CD4-positive, alpha-beta T cell (primary cell): ENCODE measurements at regions not wholly inside any gene's neighbourhood (a gene's known extent, or its start where the extent isn't known, plus 50 kb on each side); places are given as distances from the start of the nearest gene placed in this dataset.

Source experiments
- ATAC-seq: fragments of 200-7000 bp; cut with Tn5 transposase; one replicate; pipeline ENCODE4 v1.10.0; 2022; ENCODE audit warnings: mild to moderate bottlenecking; ENCODE audit not compliant: poor library complexity
- CTCF ChIA-PET: fragments of 350-600 bp; sonication (Branson Sonifier 250); formaldehyde crosslinking; loops from one replicate; lab custom pipeline; 2021; ENCODE audit warnings: antibody characterized with exemption, inconsistent platforms; lab: Charles Lee
- POLR2A ChIA-PET: fragments of 350-600 bp; sonication (Branson Sonifier 250); formaldehyde crosslinking; loops from one replicate; lab custom pipeline; 2021; ENCODE audit warnings: antibody characterized with exemption, inconsistent platforms; lab: Charles Lee
- DNase-seq, 14 experiments: peaks; one replicate each; pipeline ENCODE4 v3.0.0-alpha.2; 2013 to 2020; ENCODE audit warnings: mixed read lengths in 2 of 14
- H3K27ac ChIP-seq, 2 donors: one replicate each; pipeline versions ENCODE4 v1.5.1 to v1.7.0; 2013; ENCODE audit warnings: low read length in 2 of 2, low read depth in 1 of 2, mild to moderate bottlenecking in 1 of 2
- H3K27me3 ChIP-seq, 2 experiments: 1 replicate in 1 of 2; 2 replicates in 1 of 2; pipeline versions ENCODE4 v1.6.1 to v1.7.0; 2013; ENCODE audit warnings: low read length in 2 of 2, control low read depth in 1 of 2, mild to moderate bottlenecking in 1 of 2, moderate library complexity in 1 of 2; ENCODE audit not compliant: insufficient read depth in 2 of 2, control insufficient read depth in 1 of 2
- H3K36me3 ChIP-seq: one replicate; pipeline ENCODE4 v1.6.1; 2013; ENCODE audit warnings: low read length, control low read depth; ENCODE audit not compliant: insufficient read depth
- H3K4me1 ChIP-seq: one replicate; pipeline ENCODE4 v1.6.1; 2013; ENCODE audit warnings: low read length, control low read depth; ENCODE audit not compliant: insufficient read depth
- H3K4me3 ChIP-seq: one replicate; pipeline ENCODE4 v1.5.1; 2013; ENCODE audit warnings: mild to moderate bottlenecking, low read length, moderate library complexity
- H3K9me3 ChIP-seq, 2 experiments: 1 replicate in 1 of 2; 2 replicates in 1 of 2; pipeline versions ENCODE4 v1.6.1 to v1.7.0; 2013; ENCODE audit warnings: low read length in 2 of 2, mild to moderate bottlenecking in 2 of 2, control low read depth in 1 of 2, moderate library complexity in 1 of 2; ENCODE audit not compliant: control insufficient read depth in 1 of 2, insufficient read depth in 1 of 2
- H3K27ac Mint-ChIP-seq: one replicate; pipeline ENCODE4 v1.8.0; 2020; ENCODE audit warnings: mixed read lengths
- H3K27me3 Mint-ChIP-seq: one replicate; pipeline ENCODE4 v1.8.0; 2021; ENCODE audit warnings: mixed read lengths
- H3K36me3 Mint-ChIP-seq: one replicate; pipeline ENCODE4 v1.8.0; 2021; ENCODE audit warnings: low read depth, mixed read lengths
- H3K4me1 Mint-ChIP-seq: one replicate; pipeline ENCODE4 v1.8.0; 2021; ENCODE audit warnings: low read depth, mixed read lengths
- H3K4me3 Mint-ChIP-seq: one replicate; pipeline ENCODE4 v1.8.0; 2020; ENCODE audit warnings: mild to moderate bottlenecking, mixed read lengths
- H3K9me3 Mint-ChIP-seq: one replicate; pipeline ENCODE4 v1.8.0; 2020; ENCODE audit warnings: mixed read lengths
- intact Hi-C, 2 experiments: fragments of 100-400 bp; cut with DNase I in 1 of 2; cut with micrococcal nuclease in 1 of 2; formaldehyde crosslinking; loops; one replicate each; pipeline versions ENCODE4 v1.15.1 to v1.9.0; 2023 to 2025; cut with DNase I, micrococcal nuclease
- TF ChIP-seq, protein P1 (sequence below): fragments of 200-600 bp; IDR thresholded peaks from one replicate; pipeline ENCODE4 v1.8.0; 2022; ENCODE audit warnings: antibody characterized with exemption, mild to moderate bottlenecking

GRCh38 chrX:134163836-134164235 lies 73.1 kb upstream of the CCDC160 start:
- no peaks in the 10 kb centered on the region for H3K9me3 ChIP-seq
- Mint-ChIP-seq H3K27ac (no peak overlapping the region), H3K27me3 (no peaks in the 10 kb centered on the region), H3K9me3 (no peaks in the 10 kb centered on the region), H3K4me3 (no peak overlapping the region), H3K36me3 (no peaks in the 10 kb centered on the region), H3K4me1 (no peaks in the 10 kb centered on the region)
- no peak overlapping the region for H3K4me3 ChIP-seq
- H3K4me1 ChIP-seq: no peaks in the 10 kb centered on the region
- CTCF ChIA-PET: interaction anchor here (0.6 kb wide), 1 partner anchor 1276 kb away, joined by 3 read pairs; no protein-coding TSS in a partner anchor
- TF ChIP-seq, protein P1, sequence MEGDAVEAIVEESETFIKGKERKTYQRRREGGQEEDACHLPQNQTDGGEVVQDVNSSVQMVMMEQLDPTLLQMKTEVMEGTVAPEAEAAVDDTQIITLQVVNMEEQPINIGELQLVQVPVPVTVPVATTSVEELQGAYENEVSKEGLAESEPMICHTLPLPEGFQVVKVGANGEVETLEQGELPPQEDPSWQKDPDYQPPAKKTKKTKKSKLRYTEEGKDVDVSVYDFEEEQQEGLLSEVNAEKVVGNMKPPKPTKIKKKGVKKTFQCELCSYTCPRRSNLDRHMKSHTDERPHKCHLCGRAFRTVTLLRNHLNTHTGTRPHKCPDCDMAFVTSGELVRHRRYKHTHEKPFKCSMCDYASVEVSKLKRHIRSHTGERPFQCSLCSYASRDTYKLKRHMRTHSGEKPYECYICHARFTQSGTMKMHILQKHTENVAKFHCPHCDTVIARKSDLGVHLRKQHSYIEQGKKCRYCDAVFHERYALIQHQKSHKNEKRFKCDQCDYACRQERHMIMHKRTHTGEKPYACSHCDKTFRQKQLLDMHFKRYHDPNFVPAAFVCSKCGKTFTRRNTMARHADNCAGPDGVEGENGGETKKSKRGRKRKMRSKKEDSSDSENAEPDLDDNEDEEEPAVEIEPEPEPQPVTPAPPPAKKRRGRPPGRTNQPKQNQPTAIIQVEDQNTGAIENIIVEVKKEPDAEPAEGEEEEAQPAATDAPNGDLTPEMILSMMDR: no peak
- H3K27ac ChIP-seq: no peak overlapping the region
- POLR2A ChIA-PET: no interaction called here
- no peaks in the 10 kb centered on the region for H3K27me3 ChIP-seq
- no peak for DNase-seq
- no peaks in the 10 kb centered on the region for H3K36me3 ChIP-seq
- no peak for ATAC-seq
- intact Hi-C loops: no loop called here

DNA sequence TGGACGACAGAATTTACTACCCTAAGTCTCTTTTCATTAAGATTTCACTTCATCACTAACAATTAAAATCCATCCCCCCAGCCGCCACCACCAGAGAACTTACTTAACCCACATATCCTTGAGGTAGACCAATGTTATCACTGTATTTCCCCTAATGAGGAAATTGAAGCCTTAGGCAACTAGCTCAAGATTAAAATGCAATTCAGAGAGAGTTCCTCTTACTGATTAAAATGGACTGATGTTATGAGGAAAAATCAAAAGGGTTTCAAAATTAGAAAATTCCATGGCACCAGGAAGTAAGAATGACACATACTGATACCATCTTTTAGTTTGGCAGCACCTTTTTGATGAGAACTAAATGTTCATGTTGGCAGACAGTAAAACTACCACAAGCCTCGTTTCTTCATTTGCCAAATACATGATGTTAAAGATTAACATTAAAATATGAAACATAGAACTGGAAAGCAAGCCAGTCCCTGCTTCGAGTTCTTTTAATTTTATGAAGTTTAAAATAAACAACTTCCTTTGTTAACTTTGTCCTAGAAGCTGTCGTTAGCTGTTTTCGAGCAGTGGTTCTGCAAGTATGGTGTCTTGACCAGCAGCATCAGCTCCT lies 69.3 kb upstream of the CCDC160 start:
- H3K27ac Mint-ChIP-seq: no peak overlapping the region
- CTCF ChIA-PET: no interaction called here
- TF ChIP-seq, protein P1: no peak

GRCh38 chrX:134171661-134172587 lies 65.1 kb upstream of the CCDC160 start:
- peak in 7 of 14 experiments; percentile 3 to 50 (median 31) for DNase-seq

More for the DNA sequence above, 69.3 kb upstream of the CCDC160 start:
- H3K27me3 ChIP-seq: no peaks in the 10 kb centered on the region
- H3K27ac ChIP-seq: no peak overlapping the region
- Mint-ChIP-seq H3K4me3 (no peak overlapping the region), H3K36me3 (peaks cover 4% of the 10 kb centered on the region), H3K9me3 (no peaks in the 10 kb centered on the region), H3K27me3 (no peaks in the 10 kb centered on the region), H3K4me1 (peaks cover 5% of the 10 kb centered on the region)
- intact Hi-C loops: no loop called here
- H3K36me3 ChIP-seq: no peaks in the 10 kb centered on the region
- no peak overlapping the region for H3K4me3 ChIP-seq
- H3K9me3 ChIP-seq: no peaks in the 10 kb centered on the region
- ATAC-seq (no peak), DNase-seq (no peak)
- POLR2A ChIA-PET: no interaction called here
- H3K4me1 ChIP-seq: peaks cover 4% of the 10 kb centered on the region

More at GRCh38 chrX:134171661-134172587, 65.1 kb upstream of the CCDC160 start:
- Mint-ChIP-seq H3K36me3 (peaks cover 4% of the 10 kb centered on the region), H3K9me3 (no peaks in the 10 kb centered on the region), H3K27me3 (peaks cover 18% of the 10 kb centered on the region), H3K4me1 (peaks cover 14% of the 10 kb centered on the region), H3K27ac (no peak overlapping the region), H3K4me3 (peak overlapping the region; percentile 95)
- no peaks in the 10 kb centered on the region for H3K36me3 ChIP-seq
- ChIA-PET CTCF (no interaction called here), POLR2A (interaction anchor here (0.9 to 1.5 kb wide), 2 partner anchors 14 to 166 kb away, joined by 3 to 13 read pairs; no protein-coding TSS in a partner anchor)
- intact Hi-C loops: no loop called here
- peaks cover 0 to 15% of the 10 kb centered on the region in 2 experiments for H3K27me3 ChIP-seq
- no peaks in the 10 kb centered on the region for H3K9me3 ChIP-seq
- H3K4me1 ChIP-seq: peaks cover 13% of the 10 kb centered on the region
- no peak overlapping the region for H3K27ac ChIP-seq
- peak; percentile 45 for ATAC-seq
- peak overlapping the region; percentile 62 for H3K4me3 ChIP-seq
- TF ChIP-seq, protein P1: no peak
